ENCODE measurements at regions not wholly inside any gene's neighbourhood (a gene's known extent, or its start where the extent isn't known, plus 50 kb on each side); places are given as distances from the start of the nearest gene placed in this dataset.

GRCh38 chr12:93176610-93177126 lies 201.1 kb upstream of the NUDT4 start:
- DNase-seq (ENCODE audit: low read depth in 2 of 2) = no peak

- peak in 1 of 2 donors; percentile 67 for DNase-seq (ENCODE audit: low read depth in 2 of 2)
These were observed 200.2 kb upstream of the NUDT4 start for GRCh38 chr12:93177208-93178153.

GRCh38 chr12:93178154-93178878 lies 199.4 kb upstream of the NUDT4 start:
- DNase-seq (ENCODE audit: low read depth in 2 of 2) = no peak

DNA sequence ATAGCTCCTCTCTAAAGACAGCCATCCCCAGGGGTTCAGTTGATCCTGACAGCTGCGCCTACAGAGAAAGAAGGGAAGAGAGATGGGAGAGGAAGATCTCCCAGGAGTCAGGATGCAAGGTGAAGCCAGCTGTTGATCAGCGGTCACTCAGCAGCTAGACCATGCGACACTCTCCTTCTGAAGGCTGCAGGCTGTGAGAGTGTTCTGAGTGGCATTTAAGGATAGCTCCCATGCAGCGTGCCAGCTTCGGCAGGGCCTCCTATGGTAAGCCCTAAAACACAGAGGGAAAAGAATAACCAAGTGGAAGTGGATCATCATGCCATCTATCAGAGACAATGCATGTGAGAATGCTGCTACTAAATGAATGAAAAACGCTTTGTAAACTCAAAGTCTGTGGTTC lies 197.9 kb upstream of the NUDT4 start:
- no peak for DNase-seq (ENCODE audit: low read depth in 2 of 2)

DNA sequence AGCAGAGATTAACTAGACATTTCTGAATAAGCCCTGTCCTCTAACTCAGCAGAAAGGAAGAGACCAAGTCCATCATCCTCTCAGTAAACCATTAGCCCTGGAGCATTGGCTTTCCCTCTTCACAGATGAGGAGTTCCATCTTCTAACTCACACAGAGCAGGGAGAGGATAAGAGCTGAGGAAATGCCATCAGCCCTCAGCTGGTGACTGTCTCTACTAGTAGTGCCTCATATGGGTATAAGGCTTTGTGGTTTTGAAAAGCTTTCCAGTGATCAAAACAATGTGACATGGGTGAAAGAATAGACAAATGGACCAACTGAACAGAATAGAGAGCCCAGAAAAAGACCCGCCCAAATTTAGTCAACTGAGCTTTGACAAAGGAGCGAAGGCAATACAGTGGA lies 197.2 kb upstream of the NUDT4 start:
- no peak for DNase-seq (ENCODE audit: low read depth in 2 of 2)

GRCh38 chr12:93181409-93181965 lies 196.2 kb upstream of the NUDT4 start:
- peak; percentile 66 to 71 for DNase-seq (ENCODE audit: low read depth in 2 of 2)

GRCh38 chr12:93183940-93184671 lies 193.6 kb upstream of the NUDT4 start:
- no peak for DNase-seq (ENCODE audit: low read depth in 2 of 2)

DNA sequence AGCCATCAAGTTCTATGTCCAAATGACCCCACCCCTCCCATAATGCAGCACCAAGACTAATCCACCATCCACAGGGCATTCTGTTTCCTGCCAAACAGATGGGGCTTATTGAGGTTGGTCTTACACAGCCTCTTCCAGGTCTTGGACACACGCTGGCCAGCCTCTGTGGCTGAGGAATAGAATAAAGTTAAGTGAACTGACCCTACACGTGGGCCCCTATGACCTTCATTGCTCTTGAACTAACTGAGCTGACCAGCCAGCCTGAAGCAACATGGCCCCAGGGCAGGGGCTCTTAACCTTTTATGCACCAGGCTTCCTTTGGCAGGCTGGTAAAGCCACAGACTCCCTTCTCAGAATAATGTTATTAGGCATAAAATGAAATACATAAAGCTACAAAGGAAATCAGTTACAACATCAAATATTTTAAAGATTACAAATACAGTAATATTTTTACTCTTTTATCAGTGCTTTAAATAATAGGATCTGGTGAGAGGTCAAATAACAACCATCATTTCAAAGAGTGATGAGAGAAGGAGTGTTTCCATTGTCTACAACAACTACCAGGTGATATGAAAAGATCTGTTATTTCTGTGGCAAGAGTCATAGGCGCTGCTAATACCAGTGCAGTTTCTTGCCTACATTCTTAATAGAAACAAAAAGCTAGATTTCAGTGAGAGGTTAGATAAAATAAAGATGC lies 192.9 kb upstream of the NUDT4 start:
- peak; percentile 45 to 60 for DNase-seq (ENCODE audit: low read depth in 2 of 2)

GRCh38 chr12:93185369-93185741 lies 192.4 kb upstream of the NUDT4 start:
- no peak for DNase-seq (ENCODE audit: low read depth in 2 of 2)

DNA sequence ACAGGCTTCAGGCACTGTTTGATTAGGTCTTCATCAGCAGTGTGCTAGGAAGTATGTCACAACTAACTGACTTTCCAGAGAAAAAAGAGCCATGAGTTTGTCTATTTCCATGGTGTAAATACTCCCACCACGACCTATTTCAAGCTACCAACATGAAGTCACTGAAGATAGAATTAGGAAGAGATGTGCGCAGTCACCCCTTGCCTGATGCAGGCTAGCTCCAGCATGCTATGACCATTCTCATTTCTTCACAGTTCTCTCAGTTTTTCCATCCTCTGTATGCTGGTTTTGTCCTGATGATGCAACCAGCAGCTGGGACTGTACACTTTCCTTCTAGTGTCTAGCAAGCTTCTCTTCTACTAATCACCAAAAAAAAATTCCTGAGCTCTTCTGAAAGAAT lies 191.6 kb upstream of the NUDT4 start:
- no peak for DNase-seq (ENCODE audit: low read depth in 2 of 2)

GRCh38 chr12:93186621-93187020 lies 191.1 kb upstream of the NUDT4 start:
- no peak for DNase-seq (ENCODE audit: low read depth in 2 of 2)

DNA sequence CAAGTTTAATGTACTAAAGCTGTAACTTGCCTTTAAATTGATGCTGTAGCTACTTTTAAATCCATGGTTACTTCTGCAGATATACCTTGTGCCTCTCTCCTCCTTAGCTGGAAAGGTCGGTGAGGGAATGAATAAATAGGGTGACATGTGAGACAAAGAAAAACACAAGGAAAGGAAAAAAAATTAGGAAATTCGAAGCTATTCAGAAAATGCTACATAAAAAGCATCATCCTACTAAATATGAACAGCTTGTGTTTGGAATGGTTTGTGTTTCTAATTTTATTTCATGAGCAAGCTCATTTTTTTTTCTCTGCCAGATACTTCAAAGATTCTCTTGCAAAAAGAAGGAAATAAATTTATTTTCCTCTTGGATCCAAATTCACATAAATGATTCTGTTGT lies 186.3 kb upstream of the NUDT4 start:
- no peak for DNase-seq (ENCODE audit: low read depth in 2 of 2)

GRCh38 chr12:93191956-93192355 lies 185.8 kb upstream of the NUDT4 start:
- DNase-seq (ENCODE audit: low read depth in 2 of 2) = peak in 1 of 2 donors; percentile 25

DNA sequence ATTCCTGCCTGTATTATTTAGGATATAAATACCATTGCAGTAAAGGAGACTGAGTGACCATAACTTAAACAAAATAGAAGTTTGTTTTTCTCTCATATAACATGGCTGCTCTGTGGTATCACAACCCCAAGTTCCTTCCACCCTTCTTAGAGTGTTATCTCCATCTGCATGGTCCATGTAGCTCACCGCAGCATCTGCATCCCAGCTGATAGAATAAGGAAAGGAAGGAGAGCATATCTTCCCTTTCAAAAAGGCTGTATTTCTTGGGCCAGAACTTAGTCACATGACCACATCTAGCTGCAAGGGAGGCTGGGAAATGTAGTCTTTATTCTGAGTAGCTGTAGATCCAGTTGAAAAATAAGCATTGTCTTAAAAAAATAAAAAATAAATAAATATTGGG lies 184.8 kb upstream of the NUDT4 start:
- no peak for DNase-seq (ENCODE audit: low read depth in 2 of 2)

- no peak for DNase-seq (ENCODE audit: low read depth in 2 of 2)
These were observed 182.2 kb upstream of the NUDT4 start for GRCh38 chr12:93195511-93195910.

GRCh38 chr12:93197067-93197593 lies 180.6 kb upstream of the NUDT4 start:
- DNase-seq (ENCODE audit: low read depth in 2 of 2) = no peak

DNA sequence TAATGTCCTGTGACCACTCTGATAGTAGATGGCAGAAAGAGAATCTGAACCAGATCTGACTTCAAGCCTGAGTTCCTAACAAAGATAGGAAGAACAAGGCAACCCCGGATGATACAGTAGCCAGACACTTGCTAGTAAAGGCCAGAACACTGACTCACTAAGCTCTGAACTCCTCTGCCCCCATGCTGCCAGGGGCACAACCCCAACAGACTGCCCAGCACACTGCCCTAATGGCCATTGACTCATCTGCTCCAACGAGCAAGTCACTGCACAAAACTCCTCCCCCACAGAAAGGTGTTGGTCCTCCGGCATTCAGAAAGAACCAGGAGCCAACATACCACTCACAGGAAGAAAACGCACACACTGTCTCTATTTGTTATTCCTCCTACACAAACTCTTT lies 179.6 kb upstream of the NUDT4 start:
- DNase-seq (ENCODE audit: low read depth in 2 of 2) = peak in 1 of 2 donors; percentile 60

GRCh38 chr12:93199831-93200236 lies 177.9 kb upstream of the NUDT4 start:
- DNase-seq (ENCODE audit: low read depth in 2 of 2) = no peak

GRCh38 chr12:93200291-93200917 lies 177.3 kb upstream of the NUDT4 start:
- no peak for DNase-seq (ENCODE audit: low read depth in 2 of 2)

DNA sequence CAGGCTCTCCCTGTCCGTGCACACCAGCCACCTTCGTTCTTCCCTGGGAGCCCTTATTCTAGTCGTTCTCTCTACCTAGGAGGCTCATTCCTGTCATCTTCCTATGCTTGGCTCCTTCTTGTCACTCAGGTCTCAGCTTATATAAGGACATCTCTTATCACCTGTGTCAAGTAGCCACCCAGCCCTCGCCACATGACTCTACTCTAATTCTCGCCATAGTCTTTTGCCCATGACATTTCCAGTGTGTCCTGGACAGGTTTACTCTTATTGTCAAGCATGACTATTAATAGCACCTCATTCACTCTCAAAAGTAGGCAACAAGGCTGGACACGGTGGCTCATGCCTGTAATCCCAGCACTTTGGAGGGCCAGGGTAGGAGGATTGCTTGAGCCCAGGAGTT lies 175.7 kb upstream of the NUDT4 start:
- DNase-seq (ENCODE audit: low read depth in 2 of 2) = no peak
